GM19372 (cell line): ENCODE measurements at regions not wholly inside any gene's neighbourhood (a gene's known extent, or its start where the extent isn't known, plus 50 kb on each side); places are given as distances from the start of the nearest gene placed in this dataset.

Experiments used
- ATAC-seq: cut with Tn5 transposase; IDR thresholded peaks from one replicate; pipeline ENCODE4 v1.9.1; 2021; ENCODE audit warnings: mild to moderate bottlenecking, low read depth, moderate library complexity; ENCODE audit not compliant: unreplicated experiment

DNA sequence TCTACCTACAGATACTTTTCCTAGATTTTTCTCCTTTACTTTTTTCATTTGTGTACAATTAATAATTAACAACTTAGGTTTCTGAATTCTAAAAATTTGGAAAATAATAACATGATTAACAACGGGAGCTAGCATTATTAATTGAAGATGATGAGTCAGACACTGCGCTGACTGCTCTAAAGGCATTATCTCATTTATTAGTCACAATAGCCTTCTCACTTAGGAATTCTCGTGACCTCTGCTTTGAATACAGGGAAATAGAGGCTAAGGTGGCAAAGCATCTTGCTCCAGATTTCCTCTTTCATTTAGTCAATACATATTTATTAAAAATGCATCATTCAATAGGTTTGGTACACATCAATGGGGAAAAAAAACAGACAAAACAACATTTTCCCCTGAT lies 441.3 kb downstream of the PCDH18 start:
- no peak for ATAC-seq

DNA sequence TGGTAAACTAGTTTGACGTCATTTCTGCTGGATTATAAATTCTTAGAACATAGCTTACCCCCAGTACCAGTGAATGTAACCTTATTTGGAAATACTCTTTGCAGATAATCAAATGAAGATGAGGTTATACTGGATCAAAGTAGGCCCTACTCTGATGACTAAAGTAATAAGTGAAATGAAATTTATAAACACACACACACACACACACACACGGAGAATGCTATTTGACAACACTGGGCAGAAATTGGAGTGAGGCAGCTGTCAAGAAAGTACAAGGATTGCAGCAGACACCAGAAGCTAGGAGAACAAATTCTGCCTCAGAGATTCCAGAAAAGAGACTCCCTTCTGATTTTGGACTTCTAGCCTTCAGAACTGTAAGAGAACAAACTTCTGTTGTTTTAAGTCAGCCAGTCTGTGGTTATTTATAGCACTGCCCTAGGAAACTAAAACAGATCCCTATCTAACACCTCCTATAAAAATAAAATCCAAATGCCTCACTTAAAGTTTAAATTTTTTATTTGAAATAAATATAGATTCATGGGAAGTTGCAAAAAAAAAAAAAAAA lies 448.6 kb downstream of the PCDH18 start:
- no peak for ATAC-seq

DNA sequence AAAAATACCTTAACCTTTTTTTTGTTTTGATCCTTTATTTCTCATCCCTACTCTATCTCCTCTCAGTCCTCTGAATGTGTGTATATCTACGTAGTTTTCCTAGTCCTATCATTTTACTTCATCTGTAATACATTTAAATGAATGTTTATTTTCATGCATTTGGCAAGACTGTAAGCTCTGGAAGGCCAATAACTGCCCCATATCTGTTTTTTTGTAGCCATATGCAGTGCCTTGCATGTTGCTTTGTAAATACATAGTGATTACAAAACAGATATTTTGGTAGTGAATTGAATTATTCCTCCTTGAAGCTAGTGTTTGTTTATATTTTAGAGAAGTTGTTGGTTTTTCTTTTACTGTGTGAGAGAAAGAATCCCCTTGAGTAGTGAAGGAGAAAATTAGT lies 450.2 kb downstream of the PCDH18 start:
- ATAC-seq = no peak

DNA sequence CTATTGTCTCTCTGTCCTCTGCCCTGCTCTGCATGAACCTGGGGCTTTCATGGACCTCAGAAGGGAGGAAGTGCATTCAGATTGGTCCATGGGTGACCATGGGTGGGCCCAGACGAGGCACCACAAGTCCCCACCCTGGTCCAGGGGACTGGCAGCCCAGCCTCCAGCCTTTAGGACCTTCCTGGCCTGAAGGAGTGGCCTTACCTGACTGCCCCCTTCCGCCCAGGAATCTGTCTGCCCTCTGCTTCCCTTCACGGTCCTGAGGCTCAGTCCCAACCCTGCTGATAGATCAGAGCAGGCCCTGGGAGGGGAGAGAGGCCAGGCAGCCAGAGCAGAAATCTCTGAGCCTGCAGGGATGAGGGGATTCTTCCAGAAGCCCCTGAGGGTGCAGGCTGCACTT lies 455.4 kb downstream of the PCDH18 start:
- ATAC-seq = no peak

DNA sequence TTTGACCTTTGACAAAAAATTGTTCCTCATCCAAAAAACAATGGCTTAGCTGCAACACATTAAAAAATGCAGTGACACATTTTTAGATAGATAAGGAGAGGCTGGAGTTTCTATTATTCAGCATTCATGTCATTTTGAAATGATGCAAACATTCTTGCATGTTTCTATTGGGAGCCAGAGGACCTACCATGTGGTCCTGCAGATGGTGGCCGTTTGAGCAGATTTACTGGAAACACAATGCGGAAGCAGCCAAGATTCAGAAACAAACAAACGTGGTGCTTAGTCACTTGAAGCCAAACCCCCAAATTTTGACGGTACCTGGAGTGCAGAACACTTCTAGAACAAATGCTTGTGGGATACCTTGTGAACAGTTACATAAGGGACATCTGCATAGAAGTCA lies 456.7 kb downstream of the PCDH18 start:
- ATAC-seq = no peak

DNA sequence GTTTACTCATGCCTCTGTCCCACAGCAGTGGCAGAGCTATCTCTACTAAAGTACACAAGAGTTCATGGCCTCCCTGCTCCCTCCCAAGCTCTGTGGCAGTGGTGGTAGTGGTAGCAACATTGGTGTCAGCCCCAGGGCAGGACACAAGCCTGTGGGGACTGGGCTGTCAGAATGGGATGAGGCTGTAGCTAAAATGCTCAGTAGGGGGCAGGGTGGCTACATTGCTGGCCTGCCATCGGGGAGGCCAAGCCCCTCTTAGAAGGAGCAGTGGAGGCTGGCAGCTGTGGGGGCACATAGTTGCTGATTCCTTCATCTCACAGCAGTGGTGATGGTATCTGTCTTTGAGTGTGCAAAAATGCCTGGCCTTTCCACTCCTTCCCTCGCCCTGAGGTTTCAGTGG lies 461.7 kb downstream of the PCDH18 start:
- ATAC-seq = no peak

DNA sequence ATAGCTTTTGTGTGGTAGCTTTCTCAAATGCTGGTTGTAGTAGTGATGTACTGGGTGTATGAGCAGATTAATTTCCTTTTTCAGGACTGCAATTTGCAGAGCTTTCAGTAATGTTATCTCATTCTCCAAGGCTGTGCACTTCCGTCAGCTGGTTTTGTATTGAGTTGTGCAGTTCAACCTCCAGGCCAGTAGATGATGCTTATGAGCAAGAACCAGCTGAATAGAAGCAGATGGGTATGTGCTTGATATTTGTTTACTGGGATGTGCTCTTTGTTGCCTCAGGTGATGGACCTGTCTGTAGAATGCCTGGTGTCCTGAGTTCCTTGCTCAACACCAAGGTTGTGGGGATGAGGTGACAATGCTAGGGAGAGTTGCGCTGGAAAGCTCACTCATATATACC lies 462.8 kb downstream of the PCDH18 start:
- no peak for ATAC-seq

DNA sequence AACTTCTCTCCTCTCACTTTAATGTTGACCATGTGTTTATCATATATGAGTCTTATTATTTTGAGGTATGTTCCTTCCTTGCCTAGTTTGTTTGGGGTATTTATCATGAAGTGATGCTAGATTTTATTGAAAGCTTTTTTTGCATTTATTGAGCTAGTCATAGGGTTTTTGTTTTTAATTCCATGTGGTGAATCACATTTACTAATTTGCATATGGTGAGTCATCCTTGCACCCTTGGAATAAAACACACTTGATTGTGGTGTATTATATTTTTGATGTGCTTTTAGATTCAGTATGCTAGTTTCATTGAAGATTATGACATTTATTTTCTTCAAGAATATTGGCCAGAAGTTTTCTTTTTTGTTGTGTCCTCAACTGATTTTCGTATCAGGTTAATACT lies 464.6 kb downstream of the PCDH18 start:
- ATAC-seq = no peak

DNA sequence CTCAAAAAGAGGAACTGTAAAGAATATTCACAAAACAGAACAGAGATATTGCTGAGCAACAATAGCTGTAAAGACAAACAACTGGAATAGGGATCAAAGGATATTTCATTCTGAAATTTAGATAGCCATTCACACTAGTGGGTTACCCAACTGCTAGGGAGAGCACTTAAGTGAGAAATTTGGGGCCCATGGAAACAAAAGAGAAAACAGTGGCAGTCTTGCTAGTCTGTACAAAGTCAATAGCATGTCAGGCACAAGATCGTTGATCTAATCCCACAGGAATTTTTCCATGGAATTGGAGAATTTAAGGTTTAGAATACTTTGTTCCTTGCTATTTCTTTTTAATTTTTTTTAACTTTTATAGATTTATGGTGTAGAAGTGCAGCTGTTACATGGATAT lies 467.0 kb downstream of the PCDH18 start:
- ATAC-seq = no peak

DNA sequence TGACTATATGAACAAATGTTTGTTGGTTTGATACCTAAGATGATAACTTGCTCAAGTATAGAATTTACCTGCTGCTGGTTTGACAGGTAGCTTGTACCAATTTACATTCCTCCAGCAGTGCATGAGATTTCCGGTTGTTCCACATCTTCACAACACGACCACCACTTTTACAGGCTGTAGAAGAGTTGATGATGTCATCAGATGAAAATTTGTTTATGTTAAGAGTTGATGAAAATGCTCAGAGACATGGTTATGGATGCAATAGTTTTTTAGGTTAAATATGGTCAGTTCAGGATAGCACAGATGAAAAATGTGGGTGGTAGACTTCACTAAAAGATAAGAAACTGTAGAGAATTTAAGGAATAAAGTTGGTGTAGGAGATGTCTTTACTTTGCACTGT lies 468.3 kb downstream of the PCDH18 start:
- no peak for ATAC-seq

DNA sequence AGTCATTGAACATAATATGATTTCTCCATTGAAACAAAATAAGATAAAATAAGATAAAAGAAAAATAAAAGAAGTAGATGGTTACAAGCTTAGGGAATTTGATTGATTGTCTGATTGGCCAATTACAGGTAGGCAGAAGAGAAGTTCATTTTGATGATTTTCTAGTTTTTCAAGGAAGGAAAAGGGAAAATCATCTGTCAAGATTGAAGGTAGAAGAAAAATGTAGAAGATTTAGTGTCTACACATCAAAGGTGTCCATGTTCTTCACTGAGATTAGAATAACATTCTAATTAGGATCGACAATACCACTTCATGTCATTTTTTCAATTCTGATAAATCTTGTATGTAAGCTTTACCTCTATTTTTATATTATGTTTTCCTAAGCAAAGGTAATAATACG lies 489.1 kb downstream of the PCDH18 start:
- no peak for ATAC-seq

DNA sequence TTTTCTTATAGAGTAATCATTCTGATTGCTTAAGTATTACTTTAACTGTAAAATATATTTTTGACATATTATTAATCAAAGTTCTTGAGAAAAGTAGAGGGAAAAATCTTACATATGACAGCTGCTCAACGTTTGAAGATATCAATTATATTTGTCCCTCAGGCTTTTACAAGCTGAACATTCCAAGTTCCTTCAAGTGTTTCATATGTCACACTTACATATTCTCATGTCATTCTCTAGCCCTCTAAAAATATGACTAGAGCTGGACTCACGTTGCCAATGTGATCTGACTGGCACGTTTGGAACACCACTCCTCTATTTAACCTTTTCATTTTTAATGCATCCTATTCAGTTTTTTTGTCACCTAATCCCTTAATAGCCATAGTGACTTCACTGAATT lies 492.9 kb downstream of the PCDH18 start:
- ATAC-seq = no peak

DNA sequence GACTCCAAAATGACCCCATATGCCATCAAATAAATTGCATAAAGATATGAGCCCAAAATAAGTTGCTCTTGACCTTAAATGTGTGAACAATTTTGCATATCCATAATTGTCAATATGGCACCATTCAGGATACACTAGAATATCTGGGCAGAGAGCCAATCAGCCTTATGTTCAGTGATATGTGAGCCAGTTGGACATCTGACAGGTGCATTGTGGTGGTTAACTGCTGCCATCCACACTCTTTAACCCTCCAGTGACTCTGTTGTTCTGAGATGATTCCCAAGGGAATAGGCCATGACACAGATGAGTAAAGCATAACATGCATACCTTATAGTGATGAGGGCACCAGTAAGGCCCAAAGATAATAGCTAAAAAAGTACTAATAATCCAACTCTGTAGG lies 500.1 kb downstream of the PCDH18 start:
- no peak for ATAC-seq

DNA sequence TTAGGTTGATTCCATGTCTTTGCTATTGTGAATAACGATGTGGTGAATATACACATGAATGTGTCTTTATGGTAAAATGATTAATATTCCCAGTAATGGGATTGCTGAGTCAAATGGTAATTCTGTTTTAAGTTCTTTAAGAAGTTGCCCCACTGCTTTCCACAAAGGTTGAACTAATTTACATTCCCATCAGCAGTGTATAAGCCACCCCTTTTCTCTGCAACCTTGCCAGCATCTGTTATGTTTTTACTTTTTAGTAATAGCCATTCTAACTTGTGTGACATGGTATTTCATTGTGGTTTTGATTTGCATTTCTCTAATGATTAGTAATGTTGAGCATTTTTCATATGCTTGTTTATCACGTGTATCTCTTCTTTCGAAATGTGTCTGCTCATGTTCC lies 503.3 kb downstream of the PCDH18 start:
- no peak for ATAC-seq

DNA sequence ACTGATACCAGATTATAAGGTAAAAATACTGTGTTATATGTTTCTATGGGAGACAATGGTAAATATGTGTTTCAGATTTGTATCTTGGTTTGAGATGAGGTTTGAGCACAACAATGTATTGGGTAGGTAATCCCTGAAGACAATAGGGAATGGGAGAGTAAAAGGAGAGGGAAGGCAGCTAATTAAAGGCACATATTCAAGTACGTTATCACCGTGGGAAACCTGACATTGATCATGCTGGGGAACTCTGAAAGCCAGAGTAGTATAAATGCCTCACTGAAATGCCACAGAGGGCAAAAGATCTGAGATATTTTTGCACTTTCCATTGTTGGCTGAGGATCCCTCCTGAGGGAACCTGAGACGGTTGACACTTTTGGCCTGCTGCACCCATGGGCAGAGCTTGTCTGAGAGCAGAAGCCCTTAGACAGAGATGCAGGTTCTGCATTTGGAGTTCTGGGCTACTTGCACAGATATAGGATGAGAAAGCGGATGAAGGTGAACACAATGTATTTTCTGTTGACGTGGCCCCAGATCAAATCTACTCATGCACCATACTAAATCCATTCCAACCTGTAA lies 506.7 kb downstream of the PCDH18 start:
- no peak for ATAC-seq

DNA sequence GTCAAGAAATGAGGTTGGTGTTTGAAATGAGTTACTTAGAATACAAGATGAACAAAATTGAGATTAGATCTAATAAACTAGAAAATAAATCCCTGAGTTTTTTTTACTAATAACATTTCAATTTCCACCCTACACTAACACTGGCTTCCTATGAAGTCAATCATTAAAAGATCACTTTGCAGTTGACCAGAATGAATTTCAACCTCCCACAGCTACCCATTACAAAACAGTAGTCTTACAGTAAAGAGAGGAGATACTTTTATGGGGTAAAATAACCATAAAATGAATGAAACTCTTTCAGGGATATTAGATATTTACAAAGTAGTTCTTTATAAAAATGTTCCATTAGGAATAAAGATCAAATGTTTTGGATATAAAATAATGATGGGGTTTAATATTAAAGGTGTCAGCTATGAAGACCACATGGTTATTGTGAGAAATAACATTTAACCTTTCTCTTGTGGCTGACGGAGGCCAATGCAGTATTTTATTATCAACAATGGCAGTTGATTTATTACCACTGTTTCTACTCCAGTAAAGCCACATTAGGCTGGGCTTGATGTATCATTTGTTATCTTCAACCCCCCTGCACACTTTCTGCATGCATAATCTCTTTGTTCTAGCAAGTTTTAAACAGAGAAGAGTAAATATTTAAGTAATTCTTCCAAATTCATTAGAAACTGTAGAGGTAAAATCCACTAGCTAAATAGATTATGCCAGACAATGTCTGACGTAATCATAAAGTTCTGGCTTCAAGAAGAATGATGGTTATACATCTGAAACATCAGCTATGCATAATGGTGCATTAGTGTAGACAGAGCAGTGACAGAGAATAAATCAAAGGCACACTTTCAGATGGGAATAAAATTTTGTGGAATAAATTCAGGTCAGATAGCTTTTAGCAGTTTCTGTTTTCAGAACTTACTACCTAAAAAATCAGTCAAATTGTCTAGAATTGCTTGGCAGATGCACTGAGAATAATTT lies 516.6 kb downstream of the PCDH18 start:
- ATAC-seq = no peak

DNA sequence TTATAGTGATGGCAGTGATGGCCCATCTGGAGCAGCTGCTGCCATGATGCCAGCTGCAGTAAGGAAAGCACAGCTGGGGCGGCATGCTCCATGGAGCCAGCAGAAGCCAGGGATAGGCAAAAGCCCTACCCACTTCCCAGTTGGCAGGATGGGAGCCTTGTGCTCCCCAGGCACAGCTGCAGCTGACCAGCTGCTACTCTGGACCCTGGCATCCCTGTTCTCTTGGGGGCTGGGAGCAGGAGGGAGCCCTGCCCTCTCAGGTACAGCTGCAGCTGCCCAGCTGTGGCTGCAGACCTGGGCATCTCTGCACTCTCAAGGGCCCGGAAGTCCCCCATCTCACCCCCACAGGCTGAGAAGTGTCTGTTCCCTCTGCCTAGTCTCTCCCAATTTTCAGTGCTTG lies 531.9 kb downstream of the PCDH18 start:
- ATAC-seq = no peak

DNA sequence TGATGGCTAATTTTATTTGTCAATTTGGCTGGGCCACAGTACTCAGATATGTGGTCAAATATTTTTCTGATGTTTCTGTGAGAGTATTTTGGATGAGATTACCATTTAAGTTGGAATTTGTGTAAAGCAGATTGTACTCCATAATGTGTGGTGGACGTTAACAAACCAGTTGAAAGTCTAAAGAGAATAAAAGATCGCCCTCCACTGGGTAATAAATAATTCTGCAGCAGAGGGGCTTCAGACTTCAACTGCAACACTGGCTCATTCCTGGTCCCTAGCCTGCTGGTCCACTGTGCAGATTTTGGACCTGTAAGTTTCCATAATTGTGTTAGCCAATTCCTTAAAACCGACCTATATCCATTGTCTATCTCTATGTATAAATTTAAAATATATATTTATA lies 540.3 kb downstream of the PCDH18 start:
- ATAC-seq = no peak

DNA sequence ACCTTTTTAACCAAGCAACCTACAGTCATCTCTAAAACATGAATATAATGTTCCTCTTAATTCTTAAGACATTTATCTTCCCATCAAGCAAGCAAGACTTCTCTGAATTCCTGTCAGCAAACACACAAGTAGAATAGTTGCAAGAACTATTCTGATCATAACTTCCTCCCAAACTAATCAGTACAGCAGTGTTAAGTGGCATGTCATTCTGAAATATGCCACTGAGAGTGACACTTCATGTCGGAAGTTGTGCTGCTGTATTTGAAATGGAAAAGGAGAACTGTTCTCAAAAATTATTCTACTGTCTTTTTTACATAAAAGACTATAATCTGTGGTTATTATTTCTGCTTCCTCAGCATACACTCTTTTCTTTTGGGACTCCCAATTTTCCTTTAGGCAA lies 546.6 kb downstream of the PCDH18 start:
- ATAC-seq = no peak

DNA sequence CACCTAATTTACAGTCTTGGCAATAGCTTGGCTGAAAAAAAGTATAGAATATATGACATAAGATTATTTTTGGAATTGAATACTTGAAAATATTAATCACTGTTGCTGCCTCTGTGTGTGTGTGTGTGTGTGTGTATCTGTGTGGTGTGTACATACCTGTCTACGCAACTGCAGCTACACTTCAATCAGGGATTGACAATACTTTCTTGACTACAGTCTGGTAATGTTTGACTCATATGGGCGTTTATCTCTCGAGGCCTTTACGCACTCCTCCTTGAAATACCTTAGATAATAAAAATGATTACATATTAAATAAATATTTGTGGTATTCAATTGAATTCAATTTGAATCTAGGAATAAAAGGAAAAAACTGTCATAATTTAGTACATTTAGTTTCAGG lies 565.2 kb downstream of the PCDH18 start:
- no peak for ATAC-seq

DNA sequence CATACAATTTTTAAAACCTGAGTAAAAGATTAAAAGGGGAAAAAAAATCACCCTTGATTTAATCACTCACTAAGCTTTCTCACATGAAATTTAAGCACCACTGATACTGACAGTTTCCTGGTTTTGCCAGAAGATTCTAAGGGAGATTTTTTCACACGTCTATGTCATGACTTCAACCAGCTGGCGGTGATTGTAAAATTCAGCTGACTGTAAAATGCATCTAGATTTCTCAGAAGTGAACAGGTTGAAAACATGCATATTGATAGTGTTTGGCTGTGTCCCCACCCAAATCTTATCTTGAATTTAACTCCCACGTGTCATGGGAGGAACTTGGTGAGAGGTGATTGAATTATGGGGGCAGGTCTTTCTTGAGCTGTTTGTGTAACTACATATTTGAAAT lies 566.8 kb downstream of the PCDH18 start:
- ATAC-seq = no peak

DNA sequence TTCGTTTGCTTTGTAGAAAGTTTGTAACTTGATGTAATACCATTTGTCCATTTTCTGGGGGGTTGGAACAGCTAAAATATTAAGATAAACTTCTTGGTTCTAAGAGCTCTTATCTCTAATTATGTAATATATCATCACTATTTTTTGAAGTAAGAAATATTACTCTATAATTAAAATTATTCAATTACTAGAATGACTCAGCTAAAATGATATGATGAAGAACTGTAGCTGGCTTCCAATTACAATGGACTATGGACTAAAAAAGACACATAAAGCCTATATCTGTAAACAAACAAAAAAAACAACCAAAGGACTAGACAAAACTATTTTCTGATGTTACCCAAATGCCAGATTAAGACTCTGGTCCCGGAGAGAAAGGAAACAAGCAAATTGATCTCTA lies 569.4 kb downstream of the PCDH18 start:
- ATAC-seq = no peak
